Osteocyte (in vitro differentiated cells): ENCODE measurements at regions not wholly inside any gene's neighbourhood (a gene's known extent, or its start where the extent isn't known, plus 50 kb on each side); places are given as distances from the start of the nearest gene placed in this dataset.

Experiments used
- DNase-seq: peaks from one replicate; pipeline ENCODE4 v3.0.0; 2021; ENCODE audit warnings: mixed read lengths; ENCODE audit not compliant: unreplicated experiment; ENCODE audit errors: extremely low spot score
- H3K27ac Mint-ChIP-seq: one replicate; pipeline ENCODE4 v1.8.0; 2021; ENCODE audit warnings: mild to moderate bottlenecking, mixed read lengths; ENCODE audit not compliant: unreplicated experiment
- H3K27me3 Mint-ChIP-seq: one replicate; pipeline ENCODE4 v1.8.0; 2021; ENCODE audit warnings: mixed read lengths; ENCODE audit not compliant: unreplicated experiment
- H3K36me3 Mint-ChIP-seq: one replicate; pipeline ENCODE4 v1.8.0; 2021; ENCODE audit warnings: mixed read lengths; ENCODE audit not compliant: unreplicated experiment
- H3K4me1 Mint-ChIP-seq: one replicate; pipeline ENCODE4 v1.8.0; 2021; ENCODE audit warnings: mixed read lengths; ENCODE audit not compliant: unreplicated experiment
- H3K4me3 Mint-ChIP-seq: one replicate; pipeline ENCODE4 v1.8.0; 2021; ENCODE audit warnings: mild to moderate bottlenecking, moderate library complexity, mixed read lengths; ENCODE audit not compliant: unreplicated experiment
- H3K9me3 Mint-ChIP-seq: one replicate; pipeline ENCODE4 v1.8.0; 2021; ENCODE audit warnings: mixed read lengths; ENCODE audit not compliant: unreplicated experiment
- CTCF ChIP-seq: fragments of 200-600 bp; sonication (generic); IDR thresholded peaks from 2 replicates; pipeline ENCODE4 v1.5.0; 2021; ENCODE audit warnings: antibody characterized with exemption, mild to moderate bottlenecking, moderate library complexity

DNA sequence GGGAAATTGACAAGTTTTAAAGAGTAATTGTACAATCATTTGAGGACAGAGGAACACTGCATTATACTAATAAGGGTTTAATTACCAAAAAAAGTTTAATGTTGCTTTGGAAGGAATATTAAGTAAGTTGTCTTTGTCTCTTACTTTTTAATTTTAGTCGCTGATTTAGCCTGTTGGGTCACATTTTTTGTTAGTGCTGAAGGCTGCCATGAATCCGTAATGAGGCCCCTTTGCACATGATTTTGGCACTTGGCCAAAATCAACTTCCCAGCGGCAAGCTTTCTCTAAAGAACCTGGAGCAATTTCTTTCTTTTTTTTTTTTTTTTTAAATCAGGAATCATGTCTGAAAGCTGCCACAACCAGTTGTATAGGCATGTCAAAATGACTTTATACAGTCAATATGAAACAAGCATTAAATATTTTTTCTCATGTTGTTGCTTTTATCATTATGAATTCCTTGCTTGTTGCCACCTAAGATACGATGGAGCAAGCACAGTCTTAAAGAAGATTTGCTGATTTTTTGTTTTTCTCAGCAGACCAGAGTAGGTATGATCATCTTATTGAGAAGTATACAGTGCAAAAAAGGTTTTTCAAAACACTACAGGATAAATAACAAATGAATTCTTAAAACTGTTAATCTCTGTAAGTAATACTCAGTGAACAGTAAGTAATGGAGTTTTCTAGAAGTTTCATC lies 690.4 kb downstream of the USP25 start:
- peak overlapping the region; percentile 91 for H3K27ac Mint-ChIP-seq
- TF ChIP-seq CTCF: no peak

DNA sequence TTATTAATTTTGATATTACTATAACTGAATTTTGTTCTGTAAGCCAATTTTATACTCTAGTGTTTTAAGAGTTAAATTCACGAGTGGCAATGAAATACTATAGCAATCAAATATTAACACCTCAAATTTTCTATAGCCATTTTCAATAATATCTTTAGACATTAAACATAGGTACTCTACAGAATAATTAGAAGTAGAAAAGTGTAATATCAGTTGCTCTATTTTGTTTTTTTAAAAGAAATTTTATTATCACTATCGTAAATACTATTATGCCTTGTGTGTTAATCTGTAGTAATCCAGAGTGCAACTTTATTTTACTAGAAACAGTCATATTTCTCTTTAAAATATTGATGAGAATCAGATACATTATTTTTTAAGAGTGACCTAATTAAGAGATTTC lies 691.2 kb downstream of the USP25 start:
- peaks cover 5% of the 10 kb centered on the region for H3K9me3 Mint-ChIP-seq
- no peak for TF ChIP-seq CTCF
- H3K4me3 Mint-ChIP-seq: peak overlapping the region; percentile 81
- H3K4me1 Mint-ChIP-seq: peaks cover 57% of the 10 kb centered on the region
- no peaks in the 10 kb centered on the region for H3K27me3 Mint-ChIP-seq
- no peaks in the 10 kb centered on the region for H3K36me3 Mint-ChIP-seq
- H3K27ac Mint-ChIP-seq: peak overlapping the region; percentile 23
- DNase-seq: no peak

More for the DNA sequence above, 690.4 kb downstream of the USP25 start:
- no peak for DNase-seq
- peaks cover 53% of the 10 kb centered on the region for H3K4me1 Mint-ChIP-seq
- peaks cover 7% of the 10 kb centered on the region for H3K9me3 Mint-ChIP-seq
- H3K36me3 Mint-ChIP-seq: no peaks in the 10 kb centered on the region
- H3K27me3 Mint-ChIP-seq: no peaks in the 10 kb centered on the region
- H3K4me3 Mint-ChIP-seq: peak overlapping the region; percentile 81

GRCh38 chr21:16421965-16422364 lies 692.2 kb downstream of the USP25 start:
- Mint-ChIP-seq H3K9me3 (no peaks in the 10 kb centered on the region), H3K27me3 (no peaks in the 10 kb centered on the region), H3K4me3 (peak overlapping the region; percentile 47), H3K27ac (no peak overlapping the region), H3K4me1 (peaks cover 55% of the 10 kb centered on the region), H3K36me3 (no peaks in the 10 kb centered on the region)
- no peak for TF ChIP-seq CTCF
- no peak for DNase-seq

- no peak for TF ChIP-seq CTCF
- no peak overlapping the region for H3K27ac Mint-ChIP-seq
- peak overlapping the region; percentile 38 for H3K4me3 Mint-ChIP-seq
- H3K27me3 Mint-ChIP-seq: no peaks in the 10 kb centered on the region
- H3K4me1 Mint-ChIP-seq: peaks cover 58% of the 10 kb centered on the region
- no peaks in the 10 kb centered on the region for H3K36me3 Mint-ChIP-seq
- no peaks in the 10 kb centered on the region for H3K9me3 Mint-ChIP-seq
- no peak for DNase-seq
Measured at GRCh38 chr21:16422702-16423101, 692.9 kb downstream of the USP25 start.

GRCh38 chr21:16423921-16424320 lies 694.1 kb downstream of the USP25 start:
- TF ChIP-seq CTCF: no peak
- Mint-ChIP-seq H3K36me3 (no peaks in the 10 kb centered on the region), H3K4me3 (no peak overlapping the region), H3K4me1 (peaks cover 52% of the 10 kb centered on the region), H3K9me3 (no peaks in the 10 kb centered on the region), H3K27me3 (no peaks in the 10 kb centered on the region), H3K27ac (no peak overlapping the region)
- DNase-seq: no peak
